Endothelial cell of umbilical vein (primary cell): ENCODE measurements at regions not wholly inside any gene's neighbourhood (a gene's known extent, or its start where the extent isn't known, plus 50 kb on each side); places are given as distances from the start of the nearest gene placed in this dataset.
"Not testable (repeated sequence)": the region's sequence is repeated elsewhere in the genome, so short reads cannot be mapped to it uniquely, and the experiment has no call there.

Source experiments
- BruUV-seq: library from RNA; stranded (reverse); fragments of 400-500 nt; replicated peaks from 2 replicates; lab custom pipeline; 2021; lab: Mats Ljungman, UMichigan
- CTCF ChIA-PET: fragments of 300-600, 350-600 bp; sonication (Branson Sonifier 250); formaldehyde crosslinking; loops from one replicate; lab custom pipeline; 2021; ENCODE audit warnings: antibody characterized with exemption, inconsistent platforms; lab: Charles Lee
- POLR2A ChIA-PET: fragments of 300-600, 350-600 bp; sonication (Branson Sonifier 250); formaldehyde crosslinking; loops from one replicate; lab custom pipeline; 2021; ENCODE audit warnings: antibody characterized with exemption, inconsistent platforms; lab: Charles Lee
- DNase-seq: peaks from one replicate; pipeline ENCODE4 v3.0.0-alpha.2; 2011; ENCODE audit warnings: low read depth, low spot score
- FAIRE-seq: peaks from 2 replicates; lab custom pipeline; 2011; peaks lifted over from hg19 to GRCh38; lab: Jason Lieb, UNC
- H2AFZ ChIP-seq: 2 replicates; pipeline ENCODE4 v1.6.0; 2012; ENCODE audit warnings: low read depth, low read length, control low read depth, inconsistent platforms
- H3K27ac ChIP-seq: 2 replicates; pipeline ENCODE4 v1.5.1; 2011; ENCODE audit warnings: low read depth, mild to moderate bottlenecking, control low read depth, low read length, moderate library complexity; ENCODE audit not compliant: insufficient read depth
- H3K27me3 ChIP-seq, 2 experiments: 2 replicates each; pipeline versions ENCODE4 v1.6.0 to v1.6.1; 2011; ENCODE audit warnings: low read length in 2 of 2, mixed read lengths in 1 of 2; ENCODE audit not compliant: control insufficient read depth in 2 of 2, insufficient read depth in 2 of 2
- H3K36me3 ChIP-seq, 2 experiments: 2 replicates in 1 of 2; 3 replicates in 1 of 2; pipeline ENCODE4 v1.5.1; 2011; ENCODE audit warnings: low read length in 2 of 2, mild to moderate bottlenecking in 1 of 2, moderate library complexity in 1 of 2; ENCODE audit not compliant: control insufficient read depth in 2 of 2, insufficient read depth in 2 of 2; ENCODE audit errors: extremely low read depth in 1 of 2
- H3K4me1 ChIP-seq: 3 replicates; pipeline ENCODE4 v1.5.1; 2011; ENCODE audit warnings: mild to moderate bottlenecking, low read length; ENCODE audit not compliant: control insufficient read depth, insufficient read depth; ENCODE audit errors: extremely low read depth
- H3K4me2 ChIP-seq: 2 replicates; pipeline ENCODE4 v1.6.1; 2011; ENCODE audit warnings: low read length, control low read depth, mixed read lengths; ENCODE audit not compliant: insufficient read depth
- H3K4me3 ChIP-seq, 3 experiments: fragments of 200-600 bp in 1 of 3; sonication (generic), shearing (Covaris generic) in 1 of 3; replicated peaks in 1 of 3; 2 replicates each; pipeline ENCODE4 v1.5.1; 2011 to 2016; ENCODE audit warnings: control low read depth in 3 of 3, low read length in 3 of 3, mild to moderate bottlenecking in 2 of 3, inconsistent platforms in 1 of 3, low read depth in 1 of 3, moderate library complexity in 1 of 3; ENCODE audit not compliant: insufficient read depth in 1 of 3
- H3K79me2 ChIP-seq: 2 replicates; pipeline ENCODE4 v1.6.0; 2012; ENCODE audit warnings: low read length, inconsistent platforms; ENCODE audit not compliant: control insufficient read depth, insufficient read depth
- H3K9ac ChIP-seq: replicated peaks from 2 replicates; pipeline ENCODE3; 2011; ENCODE audit warnings: low read length, control low read depth; ENCODE audit not compliant: insufficient read depth; ENCODE audit errors: extremely low read depth
- H3K9me1 ChIP-seq: replicated peaks from 3 replicates; pipeline ENCODE4 v1.6.0; 2011; ENCODE audit warnings: mild to moderate bottlenecking, low read length; ENCODE audit not compliant: control insufficient read depth, insufficient read depth; ENCODE audit errors: extremely low read depth
- H3K9me3 ChIP-seq: replicated peaks from 2 replicates; pipeline ENCODE4 v1.5.1; 2012; ENCODE audit warnings: low read length, inconsistent platforms; ENCODE audit not compliant: control insufficient read depth, insufficient read depth
- H4K20me1 ChIP-seq: replicated peaks from 2 replicates; pipeline ENCODE3; 2011; ENCODE audit warnings: mild to moderate bottlenecking, low read length; ENCODE audit not compliant: control insufficient read depth, insufficient read depth; ENCODE audit errors: extremely low read depth
- CTCF ChIP-seq, 2 donors: IDR thresholded peaks; 1 replicate in 1 of 2; 2 replicates in 1 of 2; pipeline ENCODE4 v1.5.1; 2011; ENCODE audit warnings: low read length in 2 of 2, mild to moderate bottlenecking in 2 of 2, moderate library complexity in 2 of 2, control low read depth in 1 of 2, inconsistent platforms in 1 of 2, low read depth in 1 of 2; ENCODE audit not compliant: insufficient read depth in 1 of 2; ENCODE audit errors: extremely low read depth in 1 of 2
- EZH2 ChIP-seq: IDR thresholded peaks from 2 replicates; pipeline ENCODE4 v1.6.1; 2012; ENCODE audit warnings: borderline replicate concordance, low read depth, mild to moderate bottlenecking, moderate library complexity, low read length, inconsistent platforms; ENCODE audit not compliant: severe bottlenecking
- FOS ChIP-seq: IDR thresholded peaks from 2 replicates; pipeline ENCODE4 v1.6.1; 2011; ENCODE audit warnings: mild to moderate bottlenecking, low read length, moderate library complexity, borderline replicate concordance; ENCODE audit not compliant: insufficient read depth
- GATA2 ChIP-seq: IDR thresholded peaks from 2 replicates; pipeline ENCODE4 v1.7.0; 2011; ENCODE audit warnings: low read depth, mild to moderate bottlenecking, moderate library complexity, mixed read lengths, low read length; ENCODE audit not compliant: insufficient read length, insufficient read depth
- JUN ChIP-seq: IDR thresholded peaks from 2 replicates; pipeline ENCODE4 v1.6.1; 2011; ENCODE audit warnings: borderline replicate concordance, low read depth; ENCODE audit not compliant: insufficient read length, insufficient read depth
- MAX ChIP-seq: IDR thresholded peaks from 2 replicates; pipeline ENCODE4 v1.6.1; 2011; ENCODE audit not compliant: insufficient read depth, insufficient read length
- MYC ChIP-seq: IDR thresholded peaks from one replicate; pipeline ENCODE4 v1.6.1; 2011; ENCODE audit warnings: mild to moderate bottlenecking, low read depth, low read length
- POLR2A ChIP-seq: IDR thresholded peaks from 2 replicates; pipeline ENCODE4 v1.6.1; 2012; ENCODE audit warnings: low read depth, mild to moderate bottlenecking, control low read depth, low read length
- POLR2AphosphoS5 ChIP-seq: IDR thresholded peaks from 2 replicates; pipeline ENCODE4 v1.6.1; 2012; ENCODE audit warnings: low read depth, mild to moderate bottlenecking, control low read depth, low read length, moderate library complexity; ENCODE audit not compliant: insufficient read depth
- dilution Hi-C: fragments of 300-500 bp; cut with MboI; formaldehyde crosslinking; loops from one replicate; pipeline ENCODE4 v1.15.0; 2019; ENCODE audit warnings: low sequenced_read_pairs; ENCODE audit not compliant: extremely low pct_ligation_motif_present
- intact Hi-C: fragments of 100-400 bp; cut with micrococcal nuclease; formaldehyde crosslinking; loops from one replicate; pipeline ENCODE4 v1.10.0; 2022

GRCh38 chr5:127176769-127177168 lies 103.5 kb upstream of the C5orf63 start:
- no peak overlapping the region for H3K4me3 ChIP-seq
- H3K79me2 ChIP-seq: no peaks in the 10 kb centered on the region
- H4K20me1 ChIP-seq: no peaks in the 10 kb centered on the region
- H3K9ac ChIP-seq: no peak overlapping the region
- no peak overlapping the region for H2AFZ ChIP-seq
- no peaks in the 10 kb centered on the region for H3K27me3 ChIP-seq
- dilution Hi-C loops: no loop called here
- no peak overlapping the region for H3K4me2 ChIP-seq
- ChIA-PET POLR2A (no interaction called here), CTCF (interaction anchor here (0.9 to 2.9 kb wide), 2 partner anchors 12 to 18 kb away, joined by 3 to 6 read pairs; no protein-coding TSS in a partner anchor)
- no peaks in the 10 kb centered on the region for H3K36me3 ChIP-seq
- no peaks in the 10 kb centered on the region for H3K9me3 ChIP-seq
- TF ChIP-seq MAX (no peak), MYC (no peak), FOS (no peak), POLR2A (no peak), CTCF (IDR thresholded peaks at IDR 0.05; ENCODE audit: extremely low read depth in 1 of 2, insufficient read depth in 1 of 2, low read depth in 1 of 2, low read length in 2 of 2) (no peak), EZH2 (no peak), JUN (no peak), POLR2AphosphoS5 (no peak), GATA2 (no peak)
- H3K27ac ChIP-seq: no peak overlapping the region
- FAIRE-seq (no peak), DNase-seq (no peak)
- no peaks in the 10 kb centered on the region for H3K9me1 ChIP-seq
- no peaks in the 10 kb centered on the region for H3K4me1 ChIP-seq
- no TSS peak for BruUV-seq
- intact Hi-C loops: loop anchor here (5.0 kb wide), 2 partner anchors 44 to 66 kb away; no protein-coding TSS in a partner anchor

- DNase-seq, H3K36me3 ChIP-seq, H3K27ac ChIP-seq, H4K20me1 ChIP-seq, H3K9me1 ChIP-seq, H3K9ac ChIP-seq, H3K27me3 ChIP-seq, H3K79me2 ChIP-seq, POLR2A ChIA-PET, FAIRE-seq, BruUV-seq, H3K9me3 ChIP-seq, H3K4me2 ChIP-seq, H3K4me3 ChIP-seq, H2AFZ ChIP-seq, H3K4me1 ChIP-seq, dilution Hi-C loops: not testable (repeated sequence)
- CTCF ChIA-PET: interaction anchor here (0.9 kb wide), 1 partner anchor 25 kb away, joined by 3 read pairs; no protein-coding TSS in a partner anchor
- intact Hi-C loops: loop anchor here (10.0 kb wide), 1 partner anchor 262 kb away; no protein-coding TSS in a partner anchor
Measured at GRCh38 chr5:127182631-127183030, 108.0 kb upstream of the MEGF10 start.
